CD1c-positive myeloid dendritic cell (primary cell): ENCODE measurements at regions not wholly inside any gene's neighbourhood (a gene's known extent, or its start where the extent isn't known, plus 50 kb on each side); places are given as distances from the start of the nearest gene placed in this dataset.

Experiments used
- DNase-seq: peaks from one replicate; pipeline ENCODE4 v3.0.0-alpha.2; 2016; ENCODE audit errors: extremely low spot score

DNA sequence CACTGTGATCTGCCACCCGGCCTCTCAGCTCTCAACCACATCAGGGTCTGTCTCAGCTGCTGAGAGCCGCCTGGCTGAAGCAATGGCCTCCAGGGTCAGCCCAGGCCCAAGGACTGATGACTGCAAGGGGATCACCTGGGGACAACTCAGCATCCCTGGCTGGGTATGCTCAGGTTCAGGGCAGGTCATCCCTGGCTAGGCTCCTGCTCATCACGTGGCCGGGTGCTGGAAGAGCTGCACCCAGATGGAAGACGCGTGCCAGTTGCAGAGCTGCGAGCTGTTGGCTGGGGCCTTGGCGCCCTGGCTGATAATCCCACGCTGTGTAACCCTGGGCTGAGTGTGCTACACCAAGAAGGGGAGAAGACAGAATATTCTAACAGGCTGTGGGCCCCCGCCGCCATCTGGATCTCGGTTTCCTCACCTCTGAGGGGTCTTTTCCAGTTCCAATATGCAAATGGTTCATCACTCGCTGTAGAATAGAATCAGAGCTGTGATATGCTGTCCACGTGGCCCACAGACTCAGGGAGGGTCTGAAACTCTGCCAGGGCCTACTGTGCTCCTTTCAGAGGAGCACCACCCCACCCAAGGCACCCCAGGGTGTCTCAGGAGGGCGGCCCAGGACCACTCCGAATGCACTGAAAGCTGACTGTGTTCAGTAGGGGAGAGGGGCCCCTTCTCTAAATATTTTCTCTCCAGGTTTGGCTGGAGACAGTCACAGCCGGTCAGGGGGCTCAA lies 338.8 kb downstream of the BCOR start:
- DNase-seq: no peak

DNA sequence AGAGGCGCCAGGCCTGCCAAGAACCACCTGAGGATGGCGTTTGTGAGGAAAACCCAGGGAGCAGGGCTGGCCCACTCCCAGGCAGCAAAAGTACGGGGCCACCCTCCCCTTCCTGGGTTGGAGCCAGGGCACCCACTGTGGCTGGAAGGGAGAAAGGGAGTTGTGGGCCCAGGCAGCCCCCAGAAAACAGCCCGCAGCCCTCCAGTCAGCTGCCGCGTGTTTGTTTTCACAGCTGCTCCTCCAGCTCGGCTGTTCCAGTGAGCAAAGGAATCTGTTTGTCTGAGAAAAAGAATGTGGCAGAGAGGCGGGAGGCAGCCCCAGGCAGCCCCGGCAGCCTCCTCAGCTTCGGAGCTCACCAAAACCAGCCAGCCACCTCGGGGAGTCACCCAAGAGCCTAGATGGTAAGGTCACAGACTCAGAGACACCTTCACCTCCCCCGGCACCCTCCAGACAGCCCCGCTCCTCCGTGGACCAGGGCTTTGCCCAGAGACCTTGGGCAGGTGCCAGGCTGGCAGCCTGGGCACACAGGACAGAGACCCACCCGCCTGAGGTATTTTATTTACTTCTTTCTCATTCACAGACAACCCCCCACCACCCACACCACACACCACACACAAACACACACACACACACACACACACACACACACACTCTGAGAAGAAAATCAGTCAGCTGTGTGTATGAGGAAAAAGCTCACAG lies 338.1 kb downstream of the BCOR start:
- no peak for DNase-seq

GRCh38 chrX:39760930-39761329 lies 336.8 kb downstream of the BCOR start:
- DNase-seq: no peak

DNA sequence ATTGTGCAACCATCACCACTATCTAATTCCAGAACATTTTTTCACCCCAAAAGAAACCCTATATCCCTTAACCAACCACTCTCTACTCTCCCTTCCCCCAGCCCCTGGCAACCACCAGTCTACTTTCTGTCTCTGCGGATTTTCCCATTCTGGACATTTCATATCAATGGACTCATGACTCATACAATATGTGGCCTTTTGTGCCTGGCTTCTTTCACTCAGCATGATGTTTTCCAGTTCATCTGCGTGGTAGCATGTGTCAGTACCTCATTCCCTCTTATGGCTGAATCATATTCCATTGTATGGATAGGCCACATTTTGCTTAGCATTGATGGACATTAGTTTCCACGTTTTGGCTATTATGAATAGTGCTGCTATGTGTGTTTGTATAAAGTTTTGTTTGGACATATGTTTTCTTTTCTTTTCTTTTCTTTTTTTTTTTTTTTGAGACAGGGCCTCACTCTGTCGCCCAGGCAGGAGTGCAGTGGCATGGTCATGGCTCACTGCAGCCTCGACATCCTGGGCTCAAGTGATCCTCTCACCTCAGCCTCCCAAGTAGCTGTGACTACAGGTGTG lies 335.4 kb downstream of the BCOR start:
- no peak for DNase-seq

DNA sequence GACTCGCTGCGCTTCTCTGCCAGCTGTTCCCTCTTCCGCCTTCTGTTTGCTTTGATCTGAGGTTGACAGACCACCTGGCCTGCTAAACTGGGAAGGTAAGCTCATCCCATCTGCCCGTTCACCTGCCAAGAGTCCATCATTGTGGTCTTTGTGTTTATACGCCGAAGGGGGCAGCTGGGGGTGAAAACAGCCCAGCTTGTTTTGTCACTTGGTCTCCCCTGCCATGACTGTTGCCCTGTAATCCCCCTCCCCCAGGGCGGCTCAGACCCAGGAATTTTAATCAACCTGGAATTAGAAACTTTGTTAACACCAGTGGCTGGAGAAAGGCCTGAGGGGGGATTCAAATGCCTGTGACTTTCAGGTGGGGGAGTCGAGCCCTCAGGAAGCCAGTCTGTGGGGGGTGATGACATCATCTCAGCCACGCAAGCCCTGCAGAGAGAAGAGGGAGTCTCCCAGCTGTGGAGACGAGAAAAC lies 333.3 kb downstream of the BCOR start:
- DNase-seq: no peak

DNA sequence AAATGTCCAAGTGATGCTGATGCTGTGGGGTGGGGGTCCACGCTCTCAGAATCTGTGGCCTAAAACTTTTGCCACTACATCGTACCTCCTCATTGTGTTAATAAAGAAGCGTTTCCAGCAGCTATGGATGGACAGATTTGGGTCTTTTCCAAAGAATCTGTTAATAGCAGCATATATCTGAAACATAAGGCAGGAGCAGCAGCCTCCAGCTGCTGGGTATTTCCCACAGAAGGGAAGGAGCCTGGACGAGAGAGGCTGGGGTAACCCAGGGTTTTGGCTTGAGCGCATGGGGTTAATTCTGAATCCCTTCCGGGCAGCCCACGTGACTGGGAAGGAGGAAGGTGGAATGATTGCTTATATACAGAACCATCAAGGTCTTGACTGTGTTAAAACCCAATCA lies 332.4 kb downstream of the BCOR start:
- no peak for DNase-seq

DNA sequence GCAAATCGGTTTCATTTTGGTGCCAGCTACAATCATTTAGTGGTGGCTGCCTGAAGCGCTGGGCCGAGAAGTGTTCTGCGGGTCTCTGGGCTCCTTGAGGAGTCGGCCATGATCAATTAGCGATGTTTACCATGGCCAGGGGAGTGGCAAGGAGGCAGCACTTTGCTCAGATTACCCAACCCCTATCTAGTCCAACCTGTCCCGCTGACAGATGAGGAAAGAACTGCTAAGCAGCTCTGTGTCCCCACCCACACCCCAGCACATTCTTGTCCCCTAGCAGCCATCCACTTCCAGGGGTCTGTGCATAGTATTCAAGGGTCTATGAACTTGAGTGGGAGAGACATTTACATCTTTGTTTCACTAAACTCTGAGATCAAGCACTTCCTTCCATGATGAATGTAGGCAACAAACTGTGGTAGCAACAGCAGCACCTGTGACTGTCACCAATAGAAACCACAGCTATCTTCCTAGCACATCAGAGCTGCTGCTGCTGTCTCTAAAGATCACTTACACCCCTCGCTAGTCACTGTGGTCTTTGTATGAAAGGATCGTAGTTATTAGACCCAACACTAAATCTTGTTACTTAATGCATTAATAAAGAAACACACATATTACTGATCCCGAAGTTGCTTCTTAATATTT lies 331.6 kb downstream of the BCOR start:
- no peak for DNase-seq

GRCh38 chrX:39766855-39767254 lies 330.9 kb downstream of the BCOR start:
- DNase-seq: no peak

DNA sequence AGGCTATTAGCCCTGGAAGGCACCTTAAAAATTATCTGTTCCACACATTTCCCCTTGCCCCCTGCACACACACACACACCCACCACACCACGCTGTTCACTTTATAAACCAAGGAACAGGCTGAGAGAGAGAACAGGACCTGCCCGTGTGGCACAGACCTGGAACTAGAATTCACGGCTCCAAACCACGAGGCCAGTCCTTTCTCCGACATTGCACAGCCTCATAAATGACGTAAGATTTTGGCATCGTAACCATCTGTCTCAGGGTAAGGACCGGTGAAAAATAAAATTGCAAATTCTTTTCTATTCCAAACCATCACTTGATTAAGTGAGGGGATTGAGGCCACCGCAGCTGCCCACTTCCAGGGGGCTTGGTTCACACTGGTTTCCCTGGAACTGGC lies 330.3 kb downstream of the BCOR start:
- DNase-seq: no peak

DNA sequence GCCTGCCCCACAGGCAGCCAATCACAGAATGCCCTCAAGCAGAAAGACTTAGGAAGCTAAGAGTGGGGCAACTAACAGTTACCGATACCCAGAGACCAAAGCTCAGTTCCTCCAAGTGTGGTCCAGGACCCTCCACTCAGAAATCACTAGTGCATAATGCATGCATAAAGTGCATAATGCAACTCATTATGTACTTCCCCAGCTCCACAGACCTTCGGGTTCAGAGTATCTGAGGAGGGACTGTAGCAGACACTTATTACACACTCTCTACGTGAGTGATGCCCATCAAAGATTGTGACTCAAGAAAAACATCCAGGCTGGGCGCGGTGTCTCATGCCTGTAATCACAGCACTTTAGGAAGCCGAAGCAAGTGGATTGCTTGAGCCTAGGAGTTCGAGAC lies 328.0 kb downstream of the BCOR start:
- DNase-seq: no peak

- DNase-seq: no peak
Measured at GRCh38 chrX:39771089-39771488, 326.7 kb downstream of the BCOR start.

GRCh38 chrX:39772057-39772832 lies 325.5 kb downstream of the BCOR start:
- DNase-seq: peak; percentile 50

GRCh38 chrX:39773150-39773549 lies 324.6 kb downstream of the BCOR start:
- no peak for DNase-seq

DNA sequence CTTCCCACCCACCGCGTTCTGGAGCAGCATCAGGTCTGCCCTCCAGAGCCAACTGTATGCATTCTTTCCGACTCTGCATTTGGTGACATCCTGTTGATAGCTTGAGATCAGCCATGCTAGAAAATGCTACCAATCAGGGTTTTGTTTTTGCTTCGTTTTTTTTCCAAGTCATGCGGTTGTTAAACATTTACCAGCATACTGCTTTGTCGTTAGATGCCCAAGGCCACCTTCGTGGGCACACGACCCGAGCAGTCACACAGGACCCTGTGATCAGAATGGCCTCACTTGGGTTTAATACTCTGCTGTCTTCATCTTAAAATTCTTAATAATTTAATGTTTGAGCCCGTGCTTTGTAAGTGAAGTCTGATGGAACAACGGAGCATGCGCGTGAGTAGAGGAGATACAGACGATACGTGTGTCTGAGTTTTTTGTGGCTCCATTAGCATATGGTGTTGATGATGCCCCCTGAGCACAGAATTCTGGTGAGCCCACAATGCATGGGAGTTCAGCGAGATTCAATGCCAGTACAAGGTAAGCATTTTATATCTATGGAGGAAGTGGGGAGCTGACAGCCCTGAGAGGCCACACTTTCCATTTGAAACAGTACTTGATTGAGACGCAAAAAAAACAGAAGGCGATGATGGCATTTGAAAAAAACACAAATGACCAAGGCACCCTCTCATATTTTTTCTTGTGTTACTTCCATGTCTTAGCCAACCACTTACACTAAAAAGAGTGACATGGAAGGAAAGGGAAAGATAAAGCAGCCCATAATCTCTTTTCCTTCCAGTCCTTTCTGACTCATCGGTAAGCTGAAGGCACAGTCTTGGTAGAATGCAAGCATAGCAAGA lies 323.6 kb downstream of the BCOR start:
- peak; percentile 26 for DNase-seq

- no peak for DNase-seq
Measured at GRCh38 chrX:39774774-39775328, 322.9 kb downstream of the BCOR start.

- DNase-seq: peak; percentile 58
Measured at GRCh38 chrX:39777623-39778025, 320.1 kb downstream of the BCOR start.

DNA sequence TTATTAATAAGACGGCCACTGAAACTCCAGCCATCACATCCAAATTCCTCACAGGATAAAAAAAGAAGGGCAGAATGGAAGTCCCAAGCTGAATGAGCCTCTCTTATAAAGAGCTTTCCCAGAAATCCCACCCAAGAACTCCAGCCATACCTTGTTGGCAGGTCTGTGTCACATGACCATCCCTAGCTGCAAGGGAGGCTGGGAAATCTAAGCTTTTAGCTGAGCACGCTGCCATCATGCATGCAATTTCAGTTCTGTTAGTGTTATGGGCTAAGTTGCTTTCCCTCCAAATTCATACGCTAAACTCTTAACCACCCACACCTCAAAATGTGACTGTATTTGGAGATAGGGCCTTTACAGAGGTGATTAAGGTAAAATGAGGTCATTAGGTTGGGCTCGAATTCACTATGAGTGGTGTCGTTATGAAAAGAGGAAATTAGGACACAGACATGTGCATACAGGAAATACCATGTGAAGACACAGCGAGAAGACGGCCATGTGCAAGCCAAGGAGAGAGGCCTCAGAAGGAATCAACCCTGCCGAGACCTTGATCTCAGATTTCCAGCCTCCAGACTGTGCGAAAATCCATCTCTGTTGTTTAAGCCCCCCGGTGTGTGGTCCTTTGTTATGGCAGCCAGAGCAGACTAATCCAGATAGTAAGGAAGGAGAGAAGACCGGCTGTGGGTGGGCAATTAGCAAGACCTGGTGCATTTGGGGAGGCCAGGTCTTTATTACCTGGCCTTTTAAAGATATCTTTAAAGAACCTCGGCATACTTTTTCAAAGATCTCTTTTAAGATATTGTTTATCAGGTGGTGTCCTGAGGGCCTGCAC lies 317.6 kb downstream of the BCOR start:
- peak; percentile 60 for DNase-seq

DNA sequence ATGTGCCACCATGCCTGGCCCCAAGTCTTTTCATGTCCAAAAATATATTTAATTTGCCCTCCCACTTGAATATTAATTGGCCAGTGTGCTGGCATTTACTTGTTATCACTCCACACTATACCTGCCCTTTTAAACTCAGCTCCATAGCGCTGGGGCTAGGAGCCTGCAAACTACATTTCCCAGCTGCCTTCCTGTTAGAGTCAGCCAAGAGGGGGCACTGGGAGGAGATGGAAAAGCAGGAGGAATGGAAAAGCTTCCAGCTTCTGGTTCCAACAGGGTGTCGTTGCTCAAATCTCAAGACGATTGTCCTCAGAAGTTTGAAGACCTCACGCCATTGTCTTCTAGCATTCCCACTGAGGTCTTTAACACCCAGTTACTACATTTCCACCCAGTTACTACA lies 315.5 kb downstream of the BCOR start:
- no peak for DNase-seq

GRCh38 chrX:39787999-39788398 lies 309.8 kb downstream of the BCOR start:
- no peak for DNase-seq

DNA sequence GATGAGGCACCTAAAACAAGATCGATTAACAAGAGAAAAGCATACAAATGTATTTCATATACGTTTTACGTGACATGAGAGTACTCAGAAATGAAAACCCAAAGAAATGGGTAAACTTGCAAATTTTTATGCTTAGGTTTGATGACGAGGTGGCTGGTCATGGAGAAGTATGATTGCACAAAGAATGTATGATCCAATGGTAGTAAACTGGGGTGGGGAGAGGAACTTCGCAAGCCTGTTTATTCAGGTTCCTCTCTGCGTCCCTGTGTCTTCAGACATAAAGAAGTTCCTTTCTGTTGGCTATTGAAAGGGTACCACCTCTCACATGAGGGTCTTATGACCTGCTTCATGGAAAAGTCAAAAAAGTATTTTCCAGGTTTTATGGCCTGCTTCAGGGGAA lies 309.2 kb downstream of the BCOR start:
- DNase-seq: peak; percentile 17
